ENCODE measurements at regions not wholly inside any gene's neighbourhood (a gene's known extent, or its start where the extent isn't known, plus 50 kb on each side); places are given as distances from the start of the nearest gene placed in this dataset.

GRCh38 chr5:17803971-17804370 lies 169.7 kb downstream of the TAF11L14 start:
- Histone ChIP-seq H3K79me1 (ENCODE audit: low read length) (no peaks in the 10 kb centered on the region), H3K4me2 (ENCODE audit: low read length) (no peak overlapping the region), H2BK120ac (ENCODE audit: insufficient read depth, low read length, poor library complexity) (no peak overlapping the region), H3K9me3 (ENCODE audit: insufficient read depth, low read depth, low read length) (no peaks in the 10 kb centered on the region), H3K14ac (ENCODE audit: low read length) (no peak overlapping the region), H3K9ac (ENCODE audit: low read length) (no peak overlapping the region), H3K4ac (ENCODE audit: low read depth, low read length) (no peak overlapping the region), H2BK5ac (ENCODE audit: low read depth, low read length, poor library complexity) (no peak overlapping the region), H4K8ac (ENCODE audit: low read depth, low read length) (no peak overlapping the region), H3K4me1 (ENCODE audit: control insufficient read depth in 1 of 2, insufficient read depth in 2 of 2, low read length in 2 of 2) (no peaks in the 10 kb centered on the region), H3K23ac (ENCODE audit: low read length) (no peak overlapping the region), H3K36me3 (ENCODE audit: control insufficient read depth in 1 of 2, insufficient read depth in 2 of 2, low read length in 2 of 2) (no peaks in the 10 kb centered on the region), H3K4me3 (ENCODE audit: low read depth, low read length) (no peak overlapping the region), H3K18ac (ENCODE audit: low read length) (no peak overlapping the region), H2AFZ (ENCODE audit: insufficient read depth, low read length, poor library complexity) (no peak overlapping the region), H4K12ac (ENCODE audit: low read depth, low read length) (no peak overlapping the region), H4K91ac (ENCODE audit: low read depth, low read length) (no peak overlapping the region), H2BK12ac (ENCODE audit: low read length) (no peak overlapping the region), H3K27me3 (ENCODE audit: insufficient read depth, low read length) (no peaks in the 10 kb centered on the region), H3K27ac (ENCODE audit: low read depth, low read length) (no peak overlapping the region), H3K79me2 (ENCODE audit: control insufficient read depth, insufficient read depth, low read length, poor library complexity) (no peaks in the 10 kb centered on the region), H2AK5ac (ENCODE audit: low read length) (no peak overlapping the region)
- no peak for DNase-seq

GRCh38 chr5:17805227-17805825 lies 171.1 kb downstream of the TAF11L14 start:
- Histone ChIP-seq H3K79me2 (ENCODE audit: control insufficient read depth, insufficient read depth, low read length, poor library complexity) (no peaks in the 10 kb centered on the region), H3K9me3 (ENCODE audit: insufficient read depth, low read depth, low read length) (no peaks in the 10 kb centered on the region), H3K27me3 (ENCODE audit: insufficient read depth, low read length) (no peaks in the 10 kb centered on the region), H3K23ac (ENCODE audit: low read length) (no peak overlapping the region), H3K18ac (ENCODE audit: low read length) (no peak overlapping the region), H2BK12ac (ENCODE audit: low read length) (no peak overlapping the region), H3K36me3 (ENCODE audit: control insufficient read depth in 1 of 2, insufficient read depth in 2 of 2, low read length in 2 of 2) (no peaks in the 10 kb centered on the region), H3K27ac (ENCODE audit: low read depth, low read length) (no peak overlapping the region), H3K4me1 (ENCODE audit: control insufficient read depth in 1 of 2, insufficient read depth in 2 of 2, low read length in 2 of 2) (no peaks in the 10 kb centered on the region), H2AK5ac (ENCODE audit: low read length) (no peak overlapping the region), H2BK120ac (ENCODE audit: insufficient read depth, low read length, poor library complexity) (no peak overlapping the region), H2AFZ (ENCODE audit: insufficient read depth, low read length, poor library complexity) (no peak overlapping the region), H2BK5ac (ENCODE audit: low read depth, low read length, poor library complexity) (no peak overlapping the region), H4K12ac (ENCODE audit: low read depth, low read length) (no peak overlapping the region), H3K79me1 (ENCODE audit: low read length) (no peaks in the 10 kb centered on the region), H3K4ac (ENCODE audit: low read depth, low read length) (no peak overlapping the region), H3K4me2 (ENCODE audit: low read length) (no peak overlapping the region), H4K91ac (ENCODE audit: low read depth, low read length) (no peak overlapping the region), H3K14ac (ENCODE audit: low read length) (no peak overlapping the region), H4K8ac (ENCODE audit: low read depth, low read length) (no peak overlapping the region), H3K9ac (ENCODE audit: low read length) (no peak overlapping the region), H3K4me3 (ENCODE audit: low read depth, low read length) (no peak overlapping the region)
- DNase-seq = peak in 1 of 2 donors; percentile 22
- WGBS (ENCODE audit: extremely low coverage, insufficient coverage, insufficient read length) = no CpG with 5 or more reads among the region's 2 CpGs

GRCh38 chr5:17806818-17807468 lies 172.7 kb downstream of the TAF11L14 start:
- no peak overlapping the region for H3K27ac ChIP-seq (ENCODE audit: low read depth, low read length)
- H3K23ac ChIP-seq (ENCODE audit: low read length) = no peak overlapping the region
- no peak overlapping the region for H3K4ac ChIP-seq (ENCODE audit: low read depth, low read length)
- H2BK12ac ChIP-seq (ENCODE audit: low read length) = no peak overlapping the region
- no peak overlapping the region for H2AK5ac ChIP-seq (ENCODE audit: low read length)
- no peak overlapping the region for H2BK120ac ChIP-seq (ENCODE audit: insufficient read depth, low read length, poor library complexity)
- no peak overlapping the region for H3K4me2 ChIP-seq (ENCODE audit: low read length)
- H3K4me1 ChIP-seq (ENCODE audit: control insufficient read depth in 1 of 2, insufficient read depth in 2 of 2, low read length in 2 of 2) = no peaks in the 10 kb centered on the region
- no peak overlapping the region for H3K14ac ChIP-seq (ENCODE audit: low read length)
- H3K18ac ChIP-seq (ENCODE audit: low read length) = no peak overlapping the region
- no peak overlapping the region for H4K12ac ChIP-seq (ENCODE audit: low read depth, low read length)
- H3K9me3 ChIP-seq (ENCODE audit: insufficient read depth, low read depth, low read length) = no peaks in the 10 kb centered on the region
- H3K79me2 ChIP-seq (ENCODE audit: control insufficient read depth, insufficient read depth, low read length, poor library complexity) = no peaks in the 10 kb centered on the region
- H4K91ac ChIP-seq (ENCODE audit: low read depth, low read length) = no peak overlapping the region
- H2AFZ ChIP-seq (ENCODE audit: insufficient read depth, low read length, poor library complexity) = no peak overlapping the region
- H3K4me3 ChIP-seq (ENCODE audit: low read depth, low read length) = no peak overlapping the region
- H3K79me1 ChIP-seq (ENCODE audit: low read length) = no peaks in the 10 kb centered on the region
- no peak overlapping the region for H2BK5ac ChIP-seq (ENCODE audit: low read depth, low read length, poor library complexity)
- no peaks in the 10 kb centered on the region for H3K27me3 ChIP-seq (ENCODE audit: insufficient read depth, low read length)
- WGBS (ENCODE audit: extremely low coverage, insufficient coverage, insufficient read length) = no CpG with 5 or more reads among the region's 5 CpGs
- no peak for DNase-seq
- no peak overlapping the region for H3K9ac ChIP-seq (ENCODE audit: low read length)
- H4K8ac ChIP-seq (ENCODE audit: low read depth, low read length) = no peak overlapping the region
- no peaks in the 10 kb centered on the region for H3K36me3 ChIP-seq (ENCODE audit: control insufficient read depth in 1 of 2, insufficient read depth in 2 of 2, low read length in 2 of 2)

GRCh38 chr5:17808566-17808965 lies 174.3 kb downstream of the TAF11L14 start:
- no CpG with 5 or more reads among the region's 2 CpGs for WGBS (ENCODE audit: extremely low coverage, insufficient coverage, insufficient read length)
- Histone ChIP-seq H2AFZ (ENCODE audit: insufficient read depth, low read length, poor library complexity) (no peak overlapping the region), H3K23ac (ENCODE audit: low read length) (no peak overlapping the region), H3K79me2 (ENCODE audit: control insufficient read depth, insufficient read depth, low read length, poor library complexity) (no peaks in the 10 kb centered on the region), H2AK5ac (ENCODE audit: low read length) (no peak overlapping the region), H3K9ac (ENCODE audit: low read length) (no peak overlapping the region), H2BK12ac (ENCODE audit: low read length) (no peak overlapping the region), H3K27ac (ENCODE audit: low read depth, low read length) (no peak overlapping the region), H3K4me3 (ENCODE audit: low read depth, low read length) (no peak overlapping the region), H3K9me3 (ENCODE audit: insufficient read depth, low read depth, low read length) (no peaks in the 10 kb centered on the region), H4K91ac (ENCODE audit: low read depth, low read length) (no peak overlapping the region), H3K18ac (ENCODE audit: low read length) (no peak overlapping the region), H4K12ac (ENCODE audit: low read depth, low read length) (no peak overlapping the region), H4K8ac (ENCODE audit: low read depth, low read length) (no peak overlapping the region), H2BK5ac (ENCODE audit: low read depth, low read length, poor library complexity) (no peak overlapping the region), H2BK120ac (ENCODE audit: insufficient read depth, low read length, poor library complexity) (no peak overlapping the region), H3K4me2 (ENCODE audit: low read length) (no peak overlapping the region), H3K4me1 (ENCODE audit: control insufficient read depth in 1 of 2, insufficient read depth in 2 of 2, low read length in 2 of 2) (no peaks in the 10 kb centered on the region), H3K79me1 (ENCODE audit: low read length) (no peaks in the 10 kb centered on the region), H3K27me3 (ENCODE audit: insufficient read depth, low read length) (no peaks in the 10 kb centered on the region), H3K14ac (ENCODE audit: low read length) (no peak overlapping the region), H3K4ac (ENCODE audit: low read depth, low read length) (no peak overlapping the region), H3K36me3 (ENCODE audit: control insufficient read depth in 1 of 2, insufficient read depth in 2 of 2, low read length in 2 of 2) (no peaks in the 10 kb centered on the region)
- no peak for DNase-seq

Measured in trophoblast cell (in vitro differentiated cells and primary cell).